HCT116 (cell line): ENCODE measurements at regions not wholly inside any gene's neighbourhood (a gene's known extent, or its start where the extent isn't known, plus 50 kb on each side); places are given as distances from the start of the nearest gene placed in this dataset.

Experiments
- ATF3 ChIP-seq: IDR thresholded peaks from 2 replicates; pipeline ENCODE4 v1.6.1; 2012
- CTCF ChIP-seq, 3 experiments: fragments of 200-600 bp in 1 of 3; sonication (generic) in 1 of 3; IDR thresholded peaks in 2 of 3; conservative IDR thresholded peaks in 1 of 3; 2 replicates each; pipeline ENCODE4 v1.5.1; 2012 to 2017; ENCODE audit warnings: low read depth in 2 of 3, low read length in 2 of 3, antibody characterized with exemption in 1 of 3, borderline replicate concordance in 1 of 3, control low read depth in 1 of 3, mild to moderate bottlenecking in 1 of 3, mixed read lengths in 1 of 3, mixed run types in 1 of 3, moderate library complexity in 1 of 3; ENCODE audit not compliant: insufficient read depth in 1 of 3
- JUND ChIP-seq: IDR thresholded peaks from 2 replicates; pipeline ENCODE4 v1.6.1; 2012
- POLR2AphosphoS5 ChIP-seq: IDR thresholded peaks from 2 replicates; pipeline ENCODE4 v1.6.1; 2011; ENCODE audit warnings: mild to moderate bottlenecking, low read depth, low read length, moderate library complexity

- TF ChIP-seq CTCF (IDR thresholded peaks at IDR 0.05 in 2 of 3, conservative IDR thresholded peaks at IDR 0.05 in 1 of 3; ENCODE audit: borderline replicate concordance in 1 of 3, insufficient read depth in 1 of 3, low read depth in 2 of 3, low read length in 2 of 3), result no peak
- no peak for TF ChIP-seq ATF3
- TF ChIP-seq POLR2AphosphoS5, result no peak
- TF ChIP-seq JUND, result no peak
These were observed 529.4 kb downstream of the CCDC85A start for GRCh38 chr2:56713161-56713676.
